NB4 (cell line): ENCODE measurements at regions not wholly inside any gene's neighbourhood (a gene's known extent, or its start where the extent isn't known, plus 50 kb on each side); places are given as distances from the start of the nearest gene placed in this dataset.

ENCODE experiments used
- CTCF ChIP-seq: IDR thresholded peaks from one replicate; pipeline ENCODE4 v1.5.1; 2012; ENCODE audit warnings: low read depth, low read length
- MAX ChIP-seq: IDR thresholded peaks from 2 replicates; pipeline ENCODE4 v1.6.1; 2011; ENCODE audit warnings: low read depth, low read length

DNA sequence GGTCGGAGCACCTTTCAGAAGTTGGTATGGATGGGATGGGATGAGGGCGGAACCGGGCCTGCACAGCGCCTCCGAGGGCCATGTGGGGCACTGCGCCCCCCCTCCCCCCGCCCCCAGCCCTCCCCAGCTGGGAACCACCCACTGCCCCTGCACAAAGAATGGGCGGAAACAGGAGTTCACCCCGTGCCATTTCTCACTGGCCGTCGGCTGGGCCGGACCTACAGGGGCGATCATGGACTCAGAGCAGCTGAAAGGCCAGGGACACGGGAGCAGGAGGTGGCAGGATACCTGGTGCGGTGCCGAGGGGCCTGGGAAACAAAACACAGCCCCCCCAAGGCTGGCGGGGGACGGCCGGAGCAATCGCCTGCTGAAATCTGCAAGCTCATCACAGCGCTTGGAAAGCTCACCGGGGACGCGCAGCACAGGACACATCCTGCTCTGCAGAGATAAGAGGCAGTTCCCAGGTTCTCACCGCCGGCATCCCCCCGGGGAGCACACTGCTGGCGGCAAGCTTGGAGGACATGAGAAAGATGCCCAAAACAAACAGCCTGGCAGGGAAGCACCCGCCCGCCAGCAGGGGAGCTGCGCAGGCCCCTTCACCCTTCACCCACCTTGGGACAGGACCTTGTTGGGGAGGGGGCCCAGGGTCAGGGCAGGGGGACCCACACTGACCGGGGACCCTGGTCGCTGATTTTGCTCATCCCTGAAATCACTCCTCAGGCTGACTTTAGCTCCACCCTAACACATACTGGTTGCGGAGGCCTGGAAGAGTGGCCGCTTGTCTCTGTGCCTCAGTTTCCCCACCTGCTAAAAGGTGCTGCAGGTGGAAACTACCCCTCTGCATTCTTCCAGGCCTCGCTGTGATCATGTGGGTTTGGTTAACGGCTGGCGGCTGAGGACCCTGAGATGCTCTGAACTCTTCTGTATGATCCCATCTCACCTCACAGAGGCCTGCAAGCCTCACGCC lies 263.9 kb downstream of the C16orf95 start:
- TF ChIP-seq CTCF = no peak
- no peak for TF ChIP-seq MAX
